Brain microvascular endothelial cell (primary cell): ENCODE measurements at regions not wholly inside any gene's neighbourhood (a gene's known extent, or its start where the extent isn't known, plus 50 kb on each side); places are given as distances from the start of the nearest gene placed in this dataset.

Experiments used
- DNase-seq: peaks from one replicate; pipeline ENCODE4 v3.0.0-alpha.2; 2020
- H3K27ac ChIP-seq: fragments of 250-450 bp; sonication (Bioruptor Pico); 2 replicates; pipeline ENCODE4 v1.5.1; 2020; ENCODE audit warnings: mild to moderate bottlenecking, moderate library complexity
- H3K27me3 ChIP-seq: fragments of 250-450 bp; sonication (Bioruptor Pico); replicated peaks from 2 replicates; pipeline ENCODE4 v1.5.1; 2020; ENCODE audit warnings: mild to moderate bottlenecking
- H3K36me3 ChIP-seq: fragments of 250-450 bp; sonication (Bioruptor Pico); replicated peaks from 2 replicates; pipeline ENCODE4 v1.5.1; 2020; ENCODE audit warnings: mild to moderate bottlenecking
- H3K4me3 ChIP-seq: 2 replicates; pipeline ENCODE4 v1.5.1; 2011; ENCODE audit warnings: low read depth, mild to moderate bottlenecking, control low read depth, low read length, moderate library complexity
- in situ Hi-C: cut with HindIII; loops from 2 replicates; pipeline ENCODE4 v1.10.0; 2017; ENCODE audit warnings: low sequenced_read_pairs, low pct_ligation_motif_present
- TF ChIP-seq, protein P1 (sequence below): IDR thresholded peaks from 2 replicates; pipeline ENCODE4 v1.5.1; 2011; ENCODE audit warnings: low read depth, mild to moderate bottlenecking, moderate library complexity, low read length, control low read depth, inconsistent platforms; ENCODE audit errors: missing control alignments

DNA sequence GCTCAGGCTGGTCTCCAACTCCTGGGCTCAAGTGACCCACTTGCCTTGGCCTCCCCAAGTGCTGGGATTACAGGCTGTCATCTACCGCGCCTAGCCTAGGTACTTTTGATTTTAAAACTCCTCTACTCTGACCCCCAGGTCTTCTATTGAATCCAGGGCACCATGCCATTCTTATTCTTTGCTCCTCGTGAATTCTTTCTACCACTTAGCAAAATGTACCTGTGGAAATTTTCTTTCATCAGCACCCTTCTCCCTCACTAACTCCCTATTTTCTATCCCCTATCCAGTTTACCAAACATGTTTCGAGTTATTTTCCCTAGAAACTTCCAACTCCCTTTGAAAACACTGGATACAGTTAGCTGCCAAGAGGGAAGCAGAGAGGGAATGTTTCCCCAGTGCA, 60.0 kb upstream of the RAPGEF2 start:
- Histone ChIP-seq H3K4me3 (no peak overlapping the region), H3K27ac (no peak overlapping the region), H3K27me3 (no peaks in the 10 kb centered on the region), H3K36me3 (no peaks in the 10 kb centered on the region)
- in situ Hi-C loops: no loop called here
- no peak for DNase-seq
- TF ChIP-seq, protein P1, sequence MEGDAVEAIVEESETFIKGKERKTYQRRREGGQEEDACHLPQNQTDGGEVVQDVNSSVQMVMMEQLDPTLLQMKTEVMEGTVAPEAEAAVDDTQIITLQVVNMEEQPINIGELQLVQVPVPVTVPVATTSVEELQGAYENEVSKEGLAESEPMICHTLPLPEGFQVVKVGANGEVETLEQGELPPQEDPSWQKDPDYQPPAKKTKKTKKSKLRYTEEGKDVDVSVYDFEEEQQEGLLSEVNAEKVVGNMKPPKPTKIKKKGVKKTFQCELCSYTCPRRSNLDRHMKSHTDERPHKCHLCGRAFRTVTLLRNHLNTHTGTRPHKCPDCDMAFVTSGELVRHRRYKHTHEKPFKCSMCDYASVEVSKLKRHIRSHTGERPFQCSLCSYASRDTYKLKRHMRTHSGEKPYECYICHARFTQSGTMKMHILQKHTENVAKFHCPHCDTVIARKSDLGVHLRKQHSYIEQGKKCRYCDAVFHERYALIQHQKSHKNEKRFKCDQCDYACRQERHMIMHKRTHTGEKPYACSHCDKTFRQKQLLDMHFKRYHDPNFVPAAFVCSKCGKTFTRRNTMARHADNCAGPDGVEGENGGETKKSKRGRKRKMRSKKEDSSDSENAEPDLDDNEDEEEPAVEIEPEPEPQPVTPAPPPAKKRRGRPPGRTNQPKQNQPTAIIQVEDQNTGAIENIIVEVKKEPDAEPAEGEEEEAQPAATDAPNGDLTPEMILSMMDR: no peak

DNA sequence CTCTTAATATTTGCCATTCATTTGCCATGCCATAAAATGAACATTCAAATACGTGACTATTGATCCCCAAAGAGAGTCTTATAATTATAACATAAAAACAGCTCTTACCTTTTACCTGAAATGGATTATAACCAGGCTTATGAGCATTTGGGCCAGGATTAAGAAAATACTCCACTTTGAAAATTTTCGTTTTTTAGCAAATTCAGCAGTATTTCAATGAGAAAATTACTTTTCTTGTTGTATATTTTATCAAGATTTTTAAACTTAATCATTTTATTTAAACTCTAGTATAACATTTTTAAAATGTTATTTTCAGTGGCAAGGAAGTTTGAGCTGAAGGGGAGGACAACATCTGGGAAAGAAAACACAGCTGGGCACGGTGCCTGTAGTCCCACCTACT, 59.0 kb upstream of the RAPGEF2 start:
- Histone ChIP-seq H3K27me3 (no peaks in the 10 kb centered on the region), H3K36me3 (no peaks in the 10 kb centered on the region), H3K27ac (no peak overlapping the region), H3K4me3 (no peak overlapping the region)
- no peak for DNase-seq
- TF ChIP-seq, protein P1: no peak
- in situ Hi-C loops: no loop called here

DNA sequence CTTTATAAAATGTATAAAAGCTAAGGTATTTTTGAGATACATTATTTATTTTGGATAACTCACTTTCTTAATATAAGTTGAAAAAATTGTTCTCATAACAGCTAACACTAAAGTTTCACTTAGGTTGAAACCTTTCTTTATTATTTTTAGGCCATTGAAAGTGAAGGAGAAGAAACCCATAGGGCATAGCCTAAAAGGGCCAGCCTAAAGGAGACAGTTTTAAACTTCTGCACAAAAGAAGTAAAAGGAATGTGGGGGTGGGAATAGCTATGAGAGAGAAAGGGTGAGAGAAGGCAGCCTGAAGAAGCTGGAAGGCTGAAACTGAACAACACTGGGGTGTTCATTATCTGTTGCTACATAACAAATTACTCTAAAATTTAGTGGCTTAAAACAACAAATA, 57.6 kb upstream of the RAPGEF2 start:
- no peak overlapping the region for H3K27ac ChIP-seq
- TF ChIP-seq, protein P1: no peak
- DNase-seq: no peak
- no peaks in the 10 kb centered on the region for H3K36me3 ChIP-seq
- in situ Hi-C loops: no loop called here
- no peaks in the 10 kb centered on the region for H3K27me3 ChIP-seq
- no peak overlapping the region for H3K4me3 ChIP-seq

DNA sequence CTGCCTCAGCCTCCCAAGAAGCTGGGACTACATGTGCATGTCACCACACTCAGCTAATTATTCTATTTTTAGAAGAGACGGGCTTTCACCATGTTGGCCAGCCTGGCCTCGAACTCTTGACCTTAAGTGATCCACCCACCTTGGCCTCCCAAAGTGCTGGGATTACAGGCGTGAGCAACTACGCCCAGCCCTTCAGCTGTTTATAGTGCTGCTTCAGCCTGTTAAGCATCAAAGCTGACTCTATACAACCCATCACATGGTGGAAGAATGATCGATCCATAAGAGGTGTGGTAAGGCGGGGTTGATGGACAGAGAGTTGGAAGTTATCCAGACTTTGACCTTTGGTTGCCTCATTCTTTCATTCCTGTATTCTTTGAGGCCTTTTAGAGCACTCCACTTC, 56.2 kb upstream of the RAPGEF2 start:
- H3K4me3 ChIP-seq: no peak overlapping the region
- TF ChIP-seq, protein P1: no peak
- no peak for DNase-seq
- no peak overlapping the region for H3K27ac ChIP-seq
- no peaks in the 10 kb centered on the region for H3K27me3 ChIP-seq
- in situ Hi-C loops: no loop called here
- no peaks in the 10 kb centered on the region for H3K36me3 ChIP-seq

DNA sequence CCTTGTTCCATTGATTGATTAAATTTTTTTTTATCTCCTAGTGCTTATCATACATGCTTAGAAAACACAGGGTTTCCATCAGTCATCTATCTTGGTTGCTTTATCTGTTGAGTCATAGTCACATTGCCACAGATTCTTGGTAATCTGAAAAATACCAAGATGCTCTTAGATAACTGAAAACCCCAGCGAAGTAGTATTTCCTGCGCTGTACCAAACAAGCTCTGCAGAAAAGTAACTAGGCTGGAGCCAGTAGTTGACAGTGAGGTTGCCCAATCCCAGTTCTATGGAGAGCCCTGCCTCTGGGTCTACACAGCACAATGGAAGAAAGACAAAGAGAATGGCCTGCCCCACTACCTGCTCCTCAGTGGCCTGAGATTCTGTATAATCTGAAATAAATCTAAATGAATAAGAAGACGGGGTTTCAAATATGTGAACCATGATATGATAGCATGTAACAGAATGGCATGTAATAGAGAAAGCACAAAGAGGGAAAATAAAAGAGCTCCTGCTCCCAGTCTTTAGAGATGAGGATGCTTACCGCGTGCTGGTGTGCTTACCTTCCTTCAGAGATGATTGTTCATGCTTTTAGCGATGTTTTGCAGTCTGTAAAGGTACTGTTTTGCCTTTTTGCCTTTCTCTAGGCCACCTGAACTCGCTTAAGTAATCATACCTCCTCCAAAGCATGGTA, 55.3 kb upstream of the RAPGEF2 start:
- DNase-seq: peak; percentile 86
- no peak overlapping the region for H3K4me3 ChIP-seq
- in situ Hi-C loops: no loop called here
- H3K36me3 ChIP-seq: no peaks in the 10 kb centered on the region
- H3K27me3 ChIP-seq: no peaks in the 10 kb centered on the region
- TF ChIP-seq, protein P1: no peak
- H3K27ac ChIP-seq: peak overlapping the region; percentile 65
